H1 (cell line): ENCODE measurements at regions not wholly inside any gene's neighbourhood (a gene's known extent, or its start where the extent isn't known, plus 50 kb on each side); places are given as distances from the start of the nearest gene placed in this dataset.

Source experiments
- CBX8 ChIP-seq: fragments of 300-800, 300-1000 bp; sonication (generic); IDR thresholded peaks from 2 replicates; pipeline ENCODE4 v1.7.1; 2016; ENCODE audit warnings: low read depth, low read length, borderline replicate concordance
- EZH2 ChIP-seq: fragments of 200-600 bp; sonication (generic); IDR thresholded peaks from 2 replicates; pipeline ENCODE4 v1.7.1; 2012; ENCODE audit warnings: low read depth, mild to moderate bottlenecking, moderate library complexity, low read length, inconsistent platforms; ENCODE audit not compliant: severe bottlenecking
- SIN3A ChIP-seq, 2 experiments: IDR thresholded peaks in 1 of 2; conservative IDR thresholded peaks in 1 of 2; 2 replicates each; pipeline ENCODE4 v1.6.1; 2011 to 2012; ENCODE audit warnings: low read length in 2 of 2, improper control_type of control experiment in 1 of 2, low read depth in 1 of 2, mild to moderate bottlenecking in 1 of 2

GRCh38 chrX:38902972-38903492, 101.8 kb downstream of the MID1IP1 start:
- no peak for TF ChIP-seq CBX8
- no peak for TF ChIP-seq EZH2
- no peak for TF ChIP-seq SIN3A (conservative IDR thresholded peaks at IDR 0.05 in 1 of 2, IDR thresholded peaks at IDR 0.05 in 1 of 2; ENCODE audit: low read depth in 1 of 2, low read length in 2 of 2)
